Gastroesophageal sphincter (tissue), 4 donors: ENCODE measurements at regions not wholly inside any gene's neighbourhood (a gene's known extent, or its start where the extent isn't known, plus 50 kb on each side); places are given as distances from the start of the nearest gene placed in this dataset.
"Not testable (repeated sequence)": the region's sequence is repeated elsewhere in the genome, so short reads cannot be mapped to it uniquely, and the experiment has no call there.

Experiments
- ATAC-seq: fragments of 150-250 bp; one replicate; pipeline ENCODE4 v1.9.1; 2016; ENCODE audit warnings: mild to moderate bottlenecking, moderate library complexity
- H3K27ac ChIP-seq, 4 donors: fragments of 200-600 bp; sonication (generic) in 3 of 4; 1 replicate in 3 of 4; 2 replicates in 1 of 4; pipeline ENCODE4 v1.5.1; 2016 to 2019
- H3K27me3 ChIP-seq: fragments of 200-600 bp; sonication (generic); one replicate; pipeline ENCODE4 v1.5.1; 2019
- H3K36me3 ChIP-seq, 2 donors: fragments of 200-600 bp; sonication (generic); one replicate each; pipeline ENCODE4 v1.5.1; 2019; ENCODE audit warnings: control low read depth in 1 of 2
- H3K4me1 ChIP-seq, 3 donors: fragments of 200-600 bp; sonication (generic); 1 replicate in 2 of 3; 2 replicates in 1 of 3; pipeline ENCODE4 v1.5.1; 2016 to 2019; ENCODE audit warnings: control low read depth in 2 of 3
- H3K4me3 ChIP-seq, 2 donors: fragments of 200-600 bp; sonication (generic); one replicate each; pipeline ENCODE4 v1.5.1; 2019; ENCODE audit warnings: mild to moderate bottlenecking in 1 of 2, moderate library complexity in 1 of 2
- H3K9me3 ChIP-seq, 3 donors: fragments of 200-600 bp; sonication (generic); one replicate each; pipeline ENCODE4 v1.5.1; 2017 to 2019; ENCODE audit warnings: control low read depth in 2 of 3
- CTCF ChIP-seq, 4 experiments: fragments of 200-600 bp in 2 of 4; fragments of 450-650 bp in 2 of 4; sonication (generic) in 1 of 4; IDR thresholded peaks; one replicate each; pipeline ENCODE4 v1.5.1; 2017 to 2019; ENCODE audit warnings: antibody characterized with exemption in 4 of 4, mild to moderate bottlenecking in 2 of 4, moderate library complexity in 2 of 4
- EP300 ChIP-seq: sonication (generic); formaldehyde crosslinking; IDR thresholded peaks from one replicate; pipeline ENCODE4 v1.6.1; 2017; ENCODE audit warnings: antibody characterized with exemption, mild to moderate bottlenecking
- POLR2A ChIP-seq, 2 donors: fragments of 450-650 bp; IDR thresholded peaks; one replicate each; pipeline ENCODE4 v1.6.1; 2017; ENCODE audit warnings: antibody characterized with exemption in 2 of 2, mild to moderate bottlenecking in 2 of 2, moderate library complexity in 1 of 2
- POLR2AphosphoS5 ChIP-seq: sonication (generic); formaldehyde crosslinking; IDR thresholded peaks from one replicate; pipeline ENCODE4 v1.6.1; 2017; ENCODE audit warnings: antibody characterized with exemption
- WGBS, 2 donors: methylation state at CpG; one replicate each; pipeline ENCODE4 v1.1.5; 2018; ENCODE audit warnings: low coverage in 1 of 2; 5-methylcytosine and 5-hydroxymethylcytosine counted together

- TF ChIP-seq EP300: no peak
- no peak for TF ChIP-seq POLR2AphosphoS5
- TF ChIP-seq POLR2A (IDR thresholded peaks at IDR 0.05): no peak
- no peak for TF ChIP-seq CTCF (IDR thresholded peaks at IDR 0.05)
- Histone ChIP-seq H3K36me3 (no peaks in the 10 kb centered on the region), H3K4me3 (no peak overlapping the region), H3K9me3 (peaks cover 0 to 8% (median 0%) of the 10 kb centered on the region in 3 donors), H3K27ac (no peak overlapping the region), H3K4me1 (no peaks in the 10 kb centered on the region), H3K27me3 (no peaks in the 10 kb centered on the region)
- 80% methylated on average over 1 of the region's 1 CpG; no CpG with 5 or more reads in 1 of the 2 donors for WGBS, 2 donors
- ATAC-seq: no peak
These were observed 1301.2 kb downstream of the JRKL start for GRCh38 chr11:97691061-97691460.

- Histone ChIP-seq H3K27me3 (no peaks in the 10 kb centered on the region), H3K27ac (no peak overlapping the region), H3K4me1 (no peaks in the 10 kb centered on the region), H3K36me3 (no peaks in the 10 kb centered on the region), H3K4me3 (no peak overlapping the region), H3K9me3 (no peaks in the 10 kb centered on the region)
- ATAC-seq: no peak
- 31 to 73% methylated on average over 1 of the region's 1 CpG for WGBS, 2 donors
- no peak for TF ChIP-seq POLR2AphosphoS5
- TF ChIP-seq POLR2A (IDR thresholded peaks at IDR 0.05): no peak
- no peak for TF ChIP-seq EP300
- TF ChIP-seq CTCF (IDR thresholded peaks at IDR 0.05): no peak
These were observed 1313.1 kb downstream of the JRKL start for GRCh38 chr11:97702951-97703350.

GRCh38 chr11:97703851-97704250, 1314.0 kb downstream of the JRKL start:
- Histone ChIP-seq H3K4me3 (no peak overlapping the region), H3K27me3 (no peaks in the 10 kb centered on the region), H3K27ac (no peak overlapping the region), H3K36me3 (no peaks in the 10 kb centered on the region), H3K4me1 (no peaks in the 10 kb centered on the region), H3K9me3 (no peaks in the 10 kb centered on the region)
- no peak for ATAC-seq
- TF ChIP-seq POLR2A (IDR thresholded peaks at IDR 0.05) (no peak), POLR2AphosphoS5 (no peak), EP300 (no peak), CTCF (IDR thresholded peaks at IDR 0.05) (no peak)
- 74 to 95% methylated on average over 3 of the region's 3 CpGs for WGBS, 2 donors

- H3K27me3 ChIP-seq, H3K4me1 ChIP-seq, H3K27ac ChIP-seq, ATAC-seq, H3K36me3 ChIP-seq, H3K4me3 ChIP-seq, H3K9me3 ChIP-seq: not testable (repeated sequence)
- WGBS, 2 donors: 88 to 100% methylated on average over 1 of the region's 1 CpG
These were observed 1315.3 kb upstream of the CNTN5 start for GRCh38 chr11:97705441-97705840.

GRCh38 chr11:97717922-97718321, 1302.8 kb upstream of the CNTN5 start:
- Histone ChIP-seq H3K27ac (no peak overlapping the region), H3K9me3 (no peaks in the 10 kb centered on the region), H3K36me3 (no peaks in the 10 kb centered on the region), H3K27me3 (no peaks in the 10 kb centered on the region), H3K4me1 (no peaks in the 10 kb centered on the region), H3K4me3 (no peak overlapping the region)
- ATAC-seq: no peak
- WGBS, 2 donors: no CpG with 5 or more reads among the region's 26 CpGs
- no peak for TF ChIP-seq POLR2AphosphoS5
- no peak for TF ChIP-seq EP300

- no peak overlapping the region for H3K4me3 ChIP-seq
- no peak for ATAC-seq
- no peak overlapping the region for H3K27ac ChIP-seq
- H3K27me3 ChIP-seq: no peaks in the 10 kb centered on the region
- no peak for TF ChIP-seq POLR2A (IDR thresholded peaks at IDR 0.05)
- H3K9me3 ChIP-seq: no peaks in the 10 kb centered on the region
- 83 to 100% methylated on average over 1 of the region's 1 CpG for WGBS, 2 donors
- H3K4me1 ChIP-seq: no peaks in the 10 kb centered on the region
- no peaks in the 10 kb centered on the region for H3K36me3 ChIP-seq
These were observed 1298.7 kb upstream of the CNTN5 start for GRCh38 chr11:97722065-97722464.

GRCh38 chr11:97722721-97723120, 1298.0 kb upstream of the CNTN5 start:
- 80% methylated on average over 1 of the region's 1 CpG; no CpG with 5 or more reads in 1 of the 2 donors for WGBS, 2 donors
- TF ChIP-seq EP300 (no peak), CTCF (IDR thresholded peaks at IDR 0.05) (no peak), POLR2A (IDR thresholded peaks at IDR 0.05) (no peak), POLR2AphosphoS5 (no peak)

More at GRCh38 chr11:97722721-97723120, 1298.0 kb upstream of the CNTN5 start:
- Histone ChIP-seq H3K27me3 (no peaks in the 10 kb centered on the region), H3K27ac (no peak overlapping the region), H3K36me3 (no peaks in the 10 kb centered on the region), H3K4me1 (no peaks in the 10 kb centered on the region), H3K4me3 (no peak overlapping the region), H3K9me3 (no peaks in the 10 kb centered on the region)
- ATAC-seq: no peak
